Right forelimb (tissue), 1 donor: ENCODE measurements at regions not wholly inside any gene's neighbourhood (a gene's known extent, or its start where the extent isn't known, plus 50 kb on each side); places are given as distances from the start of the nearest gene placed in this dataset.

ENCODE experiments used
- DNase-seq: peaks from one replicate; pipeline ENCODE4 v3.0.0-alpha.2; 2018

DNA sequence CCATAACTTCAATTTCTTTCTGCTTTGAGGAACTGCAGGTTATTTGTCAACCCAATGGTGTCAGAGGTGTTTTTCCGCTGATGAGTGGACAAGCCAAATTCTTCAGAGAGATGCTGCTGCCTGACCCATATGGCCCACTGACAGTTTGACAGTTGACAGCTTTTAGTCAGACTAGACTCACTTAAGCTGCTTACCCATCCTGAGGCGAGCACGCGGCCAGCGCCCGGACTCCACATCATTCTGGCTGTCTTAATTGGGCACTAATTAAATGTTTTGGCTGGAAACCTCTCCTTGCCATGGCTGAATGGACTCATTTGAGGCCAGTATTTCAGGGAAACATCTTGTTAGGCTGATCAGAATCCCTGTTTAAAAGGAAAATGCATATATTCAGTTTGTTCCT lies 316.1 kb upstream of the FANCL start:
- DNase-seq = no peak

DNA sequence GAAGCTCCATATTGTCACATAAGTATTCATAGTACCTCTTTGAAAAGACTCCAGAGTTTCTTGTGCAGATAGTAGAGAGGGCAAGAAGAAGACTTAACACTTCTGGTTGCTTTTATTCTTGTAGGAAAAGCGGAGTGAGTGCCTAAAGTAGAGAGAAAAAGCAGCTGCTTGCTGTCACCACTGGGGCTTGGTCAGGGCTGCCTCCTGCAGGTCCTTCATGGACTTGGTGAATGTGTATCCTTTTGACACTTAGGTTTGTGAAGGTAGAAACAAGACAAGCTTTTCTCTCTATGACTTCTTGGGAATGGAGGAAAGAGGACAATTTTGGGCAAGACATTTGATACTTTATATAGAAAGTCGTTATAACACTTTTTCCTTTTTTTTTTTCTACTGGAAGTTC lies 312.8 kb upstream of the FANCL start:
- no peak for DNase-seq

DNA sequence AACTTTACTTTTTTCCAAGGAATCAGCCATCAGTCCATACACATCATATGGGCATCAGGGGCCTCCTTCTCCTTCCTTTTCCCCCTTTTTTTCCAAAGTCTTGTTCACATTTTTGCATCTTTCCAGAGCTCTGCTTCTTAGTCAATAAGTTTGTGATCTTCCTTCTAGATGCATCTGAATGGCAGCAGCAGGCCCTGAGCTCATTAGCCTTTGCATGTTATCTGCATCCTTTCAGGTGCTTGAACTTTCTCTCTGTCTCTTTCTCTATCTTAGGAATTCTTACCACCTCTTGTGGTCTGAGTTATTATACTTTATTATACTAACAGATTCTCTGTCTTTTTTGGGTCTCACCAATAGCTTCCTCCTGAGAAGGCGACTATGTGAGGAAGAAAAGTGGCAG lies 312.4 kb upstream of the FANCL start:
- no peak for DNase-seq

GRCh38 chr2:58545300-58546280 lies 304.5 kb upstream of the FANCL start:
- no peak for DNase-seq

GRCh38 chr2:58543442-58543841 lies 302.3 kb upstream of the FANCL start:
- DNase-seq = no peak

DNA sequence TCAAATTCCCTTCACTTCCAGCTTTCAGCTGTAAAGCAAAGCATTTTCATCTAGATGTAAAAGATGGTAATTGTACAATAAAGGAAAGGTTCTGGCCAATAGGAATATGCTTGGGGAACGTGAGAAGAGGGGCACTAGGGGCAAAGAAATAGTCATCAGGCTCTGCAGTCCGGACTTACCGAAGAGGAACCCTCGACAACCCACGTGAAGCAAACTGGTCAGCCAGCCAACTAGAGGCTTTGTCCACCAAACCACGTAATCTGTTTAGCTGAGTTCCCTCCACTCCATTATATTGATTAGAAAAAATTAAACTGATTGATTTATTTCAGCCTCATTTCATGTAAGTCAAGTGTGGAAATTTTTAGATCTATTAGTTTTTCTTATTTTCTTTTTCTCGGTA lies 300.4 kb upstream of the FANCL start:
- no peak for DNase-seq

GRCh38 chr2:58540681-58541080 lies 299.6 kb upstream of the FANCL start:
- DNase-seq = no peak

DNA sequence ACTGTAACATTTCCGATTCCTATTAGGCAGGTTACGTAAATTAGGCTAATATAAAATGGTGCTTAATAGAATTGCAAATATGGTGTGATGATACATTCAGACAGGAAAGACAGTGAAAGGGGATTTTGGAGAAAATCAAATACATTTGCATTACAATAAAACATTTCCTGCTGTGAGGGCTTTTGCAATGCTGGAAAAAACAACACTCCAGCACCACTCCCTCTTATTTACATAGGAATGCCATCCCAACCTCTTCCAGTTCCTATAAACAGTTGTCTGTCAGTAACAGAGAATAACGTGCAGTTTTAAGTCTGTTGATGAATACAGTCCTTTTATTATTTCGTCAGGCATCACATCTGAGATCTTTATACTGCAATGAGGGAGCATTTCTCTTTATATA lies 298.8 kb upstream of the FANCL start:
- no peak for DNase-seq

- DNase-seq = no peak
These were observed 294.9 kb upstream of the FANCL start for GRCh38 chr2:58535990-58536389.

- DNase-seq = no peak
These were observed 294.1 kb upstream of the FANCL start for GRCh38 chr2:58535182-58535581.

DNA sequence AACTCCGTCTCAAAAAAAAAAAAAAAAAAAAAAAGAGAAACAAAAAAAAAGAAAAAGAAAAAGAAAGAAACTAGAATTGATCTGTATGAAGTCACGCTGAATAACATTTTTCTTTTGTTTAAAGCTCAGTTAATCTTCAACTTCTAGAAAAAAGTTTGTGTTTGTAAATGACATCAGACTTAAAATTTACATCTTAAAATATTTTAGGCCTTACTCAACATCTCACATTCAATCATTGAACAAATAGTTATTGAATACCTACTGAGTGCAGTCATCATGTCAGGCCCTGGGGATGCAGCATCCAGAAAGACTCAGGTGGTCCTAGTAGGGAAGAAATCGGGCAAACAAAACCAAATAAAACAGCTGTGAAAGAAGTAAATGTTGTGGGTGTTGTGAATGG lies 292.3 kb upstream of the FANCL start:
- no peak for DNase-seq

- DNase-seq = no peak
These were observed 291.5 kb upstream of the FANCL start for GRCh38 chr2:58532641-58533040.

DNA sequence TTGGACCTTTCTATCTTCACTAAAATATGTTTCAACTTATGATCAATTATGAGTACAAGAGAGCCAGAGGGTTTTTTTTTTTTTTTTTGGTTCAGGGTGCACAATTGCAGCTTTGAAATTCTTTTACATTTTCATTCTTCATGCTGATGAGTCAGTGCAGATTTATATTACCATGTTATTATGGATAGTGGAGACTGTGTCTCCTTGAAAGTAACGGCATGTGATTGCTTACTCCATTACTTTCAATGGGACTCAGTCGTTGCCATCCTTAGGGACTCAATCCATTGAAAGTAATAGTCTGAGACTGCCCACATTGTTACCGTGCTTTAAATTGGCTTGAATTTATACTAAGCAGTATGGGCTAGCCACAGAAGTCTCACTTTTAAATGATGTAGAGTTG lies 286.5 kb upstream of the FANCL start:
- no peak for DNase-seq

DNA sequence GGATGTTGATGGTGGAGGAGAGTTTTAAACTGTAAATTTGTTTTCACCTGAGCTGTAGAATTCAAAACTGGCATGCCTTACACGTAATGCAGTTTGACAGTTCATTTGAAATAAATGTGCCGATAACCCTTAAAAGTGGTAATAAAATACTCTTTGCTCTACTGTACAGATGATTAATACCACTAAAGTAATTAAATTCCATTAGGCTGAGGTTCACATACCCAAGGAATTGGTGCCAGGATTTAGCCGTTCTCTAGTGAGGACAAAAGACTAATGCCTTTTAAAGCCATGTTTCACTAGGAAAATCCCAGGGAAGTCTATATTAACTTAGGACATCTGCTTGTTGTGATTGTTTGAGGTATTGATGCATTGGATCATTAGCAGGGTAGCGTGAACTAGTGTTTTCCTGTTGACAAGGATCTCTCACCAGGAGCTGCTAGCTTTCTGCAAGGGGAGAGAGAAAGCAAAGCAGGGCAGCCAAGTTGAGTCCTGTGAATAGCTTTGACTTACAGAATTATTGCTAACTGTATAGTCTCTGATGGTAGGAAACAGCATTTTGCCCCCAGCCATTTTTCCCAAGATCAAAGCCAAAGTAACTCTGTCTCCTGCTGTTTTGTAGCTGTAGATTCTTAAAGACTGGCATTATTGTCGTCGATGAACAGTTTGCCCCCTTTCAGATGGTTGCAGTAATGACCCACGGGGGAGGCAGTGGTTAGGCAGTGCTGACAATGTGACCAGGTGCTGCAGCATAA lies 280.9 kb upstream of the FANCL start:
- DNase-seq = no peak

DNA sequence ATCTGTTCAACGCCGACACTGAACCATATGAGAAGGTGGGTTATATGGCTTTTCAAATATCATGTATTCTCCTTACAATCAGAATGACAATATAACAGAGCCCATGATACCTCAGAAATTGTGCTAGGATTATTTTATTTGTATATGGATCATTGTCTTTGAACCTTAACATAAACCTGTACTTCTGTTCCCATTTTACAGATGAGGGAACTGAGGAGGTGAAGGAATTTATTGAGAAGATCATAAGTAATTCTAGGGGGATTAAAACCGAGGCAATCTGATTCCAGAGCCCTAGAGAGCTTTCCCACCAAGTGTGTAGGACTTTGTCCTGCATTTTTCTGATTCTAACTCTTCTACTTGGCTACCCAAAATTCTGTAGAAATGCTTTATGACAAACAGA lies 279.8 kb upstream of the FANCL start:
- no peak for DNase-seq

DNA sequence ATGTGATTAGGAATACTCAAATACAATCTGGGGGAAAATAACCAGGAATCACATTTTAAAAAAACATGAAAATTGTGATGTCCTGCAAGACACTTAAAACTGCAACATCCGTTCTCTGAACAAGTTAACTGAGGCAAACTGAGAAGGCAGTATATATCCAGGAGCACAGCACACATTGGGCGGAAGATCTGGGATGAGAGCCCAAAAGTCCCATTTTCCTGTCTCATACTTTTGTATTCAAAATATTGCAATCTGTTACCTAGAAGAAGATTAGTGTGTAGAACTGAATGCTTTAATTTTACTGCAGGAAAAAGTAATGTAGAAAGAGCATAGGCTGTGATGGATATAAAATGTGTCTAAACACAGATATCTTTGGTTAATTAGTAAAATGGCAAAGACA lies 276.8 kb upstream of the FANCL start:
- no peak for DNase-seq

DNA sequence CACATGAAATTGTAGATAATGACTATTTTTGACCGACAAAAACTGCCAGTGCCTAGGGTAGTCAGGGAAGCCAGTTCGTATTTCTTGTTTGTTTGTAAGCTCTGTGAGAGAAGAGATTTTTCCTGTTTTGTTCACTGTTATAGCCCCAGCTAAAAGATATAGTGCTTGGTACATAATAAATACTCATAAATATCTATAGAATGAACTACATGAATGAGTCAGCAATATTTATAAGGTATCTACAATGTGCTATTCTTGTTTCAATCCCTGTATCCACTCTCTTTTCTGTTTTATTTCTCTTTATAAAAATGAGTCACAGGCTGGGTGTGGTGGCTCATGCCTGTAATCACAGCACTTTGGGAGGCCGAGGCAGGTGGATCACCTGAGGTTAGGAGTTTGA lies 275.6 kb upstream of the FANCL start:
- no peak for DNase-seq

GRCh38 chr2:58515827-58516573 lies 274.9 kb upstream of the FANCL start:
- no peak for DNase-seq

GRCh38 chr2:58514252-58514651 lies 273.1 kb upstream of the FANCL start:
- no peak for DNase-seq

GRCh38 chr2:58512878-58513277 lies 271.8 kb upstream of the FANCL start:
- no peak for DNase-seq

GRCh38 chr2:58508006-58508405 lies 266.9 kb upstream of the FANCL start:
- no peak for DNase-seq

DNA sequence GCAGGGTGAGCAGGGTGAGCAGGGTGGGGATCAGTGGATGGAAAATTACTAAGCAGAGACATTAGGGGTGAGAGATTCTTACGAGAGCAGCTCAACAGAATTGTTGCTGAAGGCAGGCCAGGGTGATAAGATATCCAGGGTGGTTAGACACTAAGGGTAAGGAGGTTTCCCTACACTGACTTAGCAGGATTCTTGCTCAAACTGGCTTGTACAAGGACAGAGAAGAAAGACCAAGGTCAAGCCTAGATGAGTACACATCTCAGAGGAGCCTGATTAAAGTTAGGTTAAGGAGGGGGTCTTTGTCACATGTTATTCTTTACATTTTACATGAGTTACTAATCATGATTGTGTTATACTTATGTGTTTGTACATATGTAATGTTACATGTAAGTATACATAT lies 262.8 kb upstream of the FANCL start:
- no peak for DNase-seq

DNA sequence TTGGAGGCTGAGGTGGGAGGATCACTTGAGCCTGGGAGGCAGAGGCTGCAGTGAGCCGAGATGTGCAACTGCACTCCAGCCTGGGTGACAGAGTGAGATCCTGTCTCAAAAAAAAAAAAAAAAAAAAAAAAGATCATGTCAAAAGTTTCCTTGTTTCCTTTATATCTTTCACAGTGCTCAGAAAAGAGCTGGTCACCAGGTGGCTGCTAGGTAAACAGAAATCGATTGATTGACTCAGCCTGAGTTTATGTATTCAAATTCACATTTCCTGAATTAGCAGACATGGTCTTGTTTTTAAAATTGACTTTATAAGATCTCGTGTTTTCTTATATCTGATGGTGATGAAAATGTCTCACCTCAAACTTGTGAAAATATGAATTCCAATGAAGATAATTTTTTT lies 261.8 kb upstream of the FANCL start:
- no peak for DNase-seq
